Stomach (tissue), 4 donors: ENCODE measurements at regions not wholly inside any gene's neighbourhood (a gene's known extent, or its start where the extent isn't known, plus 50 kb on each side); places are given as distances from the start of the nearest gene placed in this dataset.

Experiments used
- CTCF ChIP-seq, 7 experiments: fragments of 450-650 bp in 4 of 7; fragments of 200-600 bp in 3 of 7; sonication (generic) in 3 of 7; IDR thresholded peaks; one replicate each; pipeline ENCODE4 v1.5.1; 2016 to 2019; ENCODE audit warnings: antibody characterized with exemption in 7 of 7, control low read depth in 2 of 7, mild to moderate bottlenecking in 1 of 7
- EP300 ChIP-seq: sonication (generic); formaldehyde crosslinking; IDR thresholded peaks from one replicate; pipeline ENCODE4 v1.6.1; 2017; ENCODE audit warnings: antibody characterized with exemption
- POLR2AphosphoS5 ChIP-seq, 3 donors: sonication (generic); formaldehyde crosslinking; IDR thresholded peaks; one replicate each; pipeline ENCODE4 v1.6.1; 2016; ENCODE audit warnings: antibody characterized with exemption in 3 of 3

DNA sequence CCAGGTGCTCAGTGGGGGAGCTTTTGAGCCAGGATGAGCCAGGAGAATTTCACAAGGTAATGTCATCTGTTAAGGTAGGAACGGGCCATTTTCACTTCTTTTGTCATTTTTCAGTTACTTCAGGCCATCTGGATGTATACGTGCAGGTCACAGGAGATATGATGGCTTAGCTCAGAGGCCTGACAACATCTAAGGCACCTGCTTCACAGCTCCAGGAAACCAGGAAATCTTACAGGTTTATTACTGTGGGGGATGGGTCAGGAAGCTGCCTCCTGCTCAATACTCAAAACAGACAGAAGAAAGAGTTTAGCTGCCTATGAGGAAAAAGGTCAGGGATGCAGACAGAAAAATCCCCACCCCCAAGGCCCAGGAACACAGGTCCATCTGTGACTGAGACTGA, 364.3 kb upstream of the LRP1B start:
- TF ChIP-seq EP300 (no peak), CTCF (IDR thresholded peaks at IDR 0.05) (no peak), POLR2AphosphoS5 (IDR thresholded peaks at IDR 0.05) (no peak)
